ENCODE measurements at regions not wholly inside any gene's neighbourhood (a gene's known extent, or its start where the extent isn't known, plus 50 kb on each side); places are given as distances from the start of the nearest gene placed in this dataset.

- Histone ChIP-seq H3K9me3 (ENCODE audit: low read depth) (no peaks in the 10 kb centered on the region), H3K27ac (no peak overlapping the region), H3K4me1 (ENCODE audit: low read depth) (no peaks in the 10 kb centered on the region), H3K27me3 (no peaks in the 10 kb centered on the region), H3K4me3 (no peak overlapping the region), H3K36me3 (no peaks in the 10 kb centered on the region)
- no peak for TF ChIP-seq CTCF (IDR thresholded peaks at IDR 0.05; ENCODE audit: low read depth, low read length)
- DNase-seq (ENCODE audit: low read depth in 1 of 2, low spot score in 1 of 2), result no peak
Measured at GRCh38 chr4:114116861-114117260, 137.4 kb upstream of the ARSJ start.

DNA sequence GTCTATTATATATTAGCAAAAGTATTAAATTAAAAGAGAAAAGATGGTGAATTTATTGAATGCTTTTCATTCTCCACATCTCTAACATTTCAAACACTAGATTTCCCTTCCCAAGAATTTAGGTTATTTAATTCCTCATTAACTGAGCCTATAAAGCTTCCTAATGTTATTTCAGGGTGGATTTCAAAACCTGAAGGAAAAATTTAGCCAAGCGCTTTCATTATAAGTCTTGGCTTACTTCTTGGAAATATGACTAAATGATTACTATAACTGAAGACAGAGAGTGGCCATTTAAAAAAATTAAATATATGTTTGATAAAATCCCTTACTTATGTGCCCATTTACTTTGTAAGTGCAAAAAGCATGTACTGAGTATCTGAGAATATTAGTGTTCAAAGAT is 141.8 kb upstream of the ARSJ start:
- Histone ChIP-seq H3K36me3 (no peaks in the 10 kb centered on the region), H3K27me3 (no peaks in the 10 kb centered on the region), H3K27ac (no peak overlapping the region), H3K4me3 (no peak overlapping the region), H3K4me1 (ENCODE audit: low read depth) (no peaks in the 10 kb centered on the region), H3K9me3 (ENCODE audit: low read depth) (no peaks in the 10 kb centered on the region)
- DNase-seq (ENCODE audit: low read depth in 1 of 2, low spot score in 1 of 2), result no peak
- no peak for TF ChIP-seq CTCF (IDR thresholded peaks at IDR 0.05; ENCODE audit: low read depth, low read length)

GRCh38 chr4:114132199-114132598 is 152.8 kb upstream of the ARSJ start:
- H3K36me3 ChIP-seq, result no peaks in the 10 kb centered on the region
- no peak for TF ChIP-seq CTCF (IDR thresholded peaks at IDR 0.05; ENCODE audit: low read depth, low read length)

DNA sequence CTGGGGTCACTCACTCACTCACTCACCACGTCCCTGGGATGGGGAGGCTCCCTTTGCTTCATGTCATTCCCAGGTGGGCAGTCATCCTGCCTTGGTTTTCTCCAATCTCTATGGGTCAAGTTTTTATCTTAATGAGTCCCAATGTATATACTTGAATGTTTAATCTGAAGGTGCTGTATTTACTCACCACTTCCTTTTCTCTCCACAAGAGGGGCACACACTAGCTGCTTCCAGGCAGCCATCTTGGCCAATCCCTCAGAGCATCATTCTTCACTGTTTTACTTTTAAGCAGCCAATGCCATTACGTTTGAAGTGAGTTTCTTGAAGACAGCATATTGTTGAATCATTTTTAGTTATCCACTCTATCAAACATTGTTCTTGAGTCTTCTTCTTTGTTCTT is 153.4 kb upstream of the ARSJ start:
- H3K27me3 ChIP-seq, result no peaks in the 10 kb centered on the region
- no peaks in the 10 kb centered on the region for H3K9me3 ChIP-seq (ENCODE audit: low read depth)
- peak; percentile 31 for TF ChIP-seq CTCF (IDR thresholded peaks at IDR 0.05; ENCODE audit: low read depth, low read length)
- no peaks in the 10 kb centered on the region for H3K36me3 ChIP-seq
- H3K4me3 ChIP-seq, result no peak overlapping the region
- H3K4me1 ChIP-seq (ENCODE audit: low read depth), result no peaks in the 10 kb centered on the region
- peak in 1 of 2 donors; percentile 10 for DNase-seq (ENCODE audit: low read depth in 1 of 2, low spot score in 1 of 2)
- H3K27ac ChIP-seq, result no peak overlapping the region

More at GRCh38 chr4:114132199-114132598, 152.8 kb upstream of the ARSJ start:
- Histone ChIP-seq H3K27ac (no peak overlapping the region), H3K4me1 (ENCODE audit: low read depth) (no peaks in the 10 kb centered on the region), H3K9me3 (ENCODE audit: low read depth) (no peaks in the 10 kb centered on the region), H3K4me3 (no peak overlapping the region), H3K27me3 (no peaks in the 10 kb centered on the region)
- DNase-seq (ENCODE audit: low read depth in 1 of 2, low spot score in 1 of 2), result no peak

DNA sequence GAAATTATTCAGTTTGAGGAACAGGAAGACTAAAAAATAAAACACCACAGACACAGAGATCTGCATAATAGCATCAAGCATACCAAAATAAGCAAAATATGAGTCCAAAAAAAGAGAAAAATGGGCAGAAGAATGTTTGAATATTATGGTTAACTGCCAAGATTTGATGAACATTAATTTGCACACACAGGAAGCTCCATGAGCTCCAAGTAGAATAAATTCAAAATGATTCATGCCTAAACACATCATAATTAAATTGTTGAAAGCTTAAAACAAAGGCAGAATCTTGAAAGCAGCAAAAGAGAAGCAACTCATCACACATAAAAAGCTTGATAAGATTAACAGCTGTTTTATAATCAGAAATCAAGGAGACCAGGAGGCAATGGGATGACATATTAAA is 156.6 kb upstream of the ARSJ start:
- no peak for TF ChIP-seq CTCF (IDR thresholded peaks at IDR 0.05; ENCODE audit: low read depth, low read length)
- DNase-seq (ENCODE audit: low read depth in 1 of 2, low spot score in 1 of 2), result peak in 1 of 2 donors; percentile 3
- H3K9me3 ChIP-seq (ENCODE audit: low read depth), result no peaks in the 10 kb centered on the region
- H3K4me1 ChIP-seq (ENCODE audit: low read depth), result no peaks in the 10 kb centered on the region
- H3K36me3 ChIP-seq, result no peaks in the 10 kb centered on the region
- no peaks in the 10 kb centered on the region for H3K27me3 ChIP-seq
- no peak overlapping the region for H3K4me3 ChIP-seq
- no peak overlapping the region for H3K27ac ChIP-seq

GRCh38 chr4:114137984-114138383 is 158.5 kb upstream of the ARSJ start:
- H3K27me3 ChIP-seq, result no peaks in the 10 kb centered on the region
- no peaks in the 10 kb centered on the region for H3K4me1 ChIP-seq (ENCODE audit: low read depth)
- no peak for DNase-seq (ENCODE audit: low read depth in 1 of 2, low spot score in 1 of 2)
- no peaks in the 10 kb centered on the region for H3K9me3 ChIP-seq (ENCODE audit: low read depth)
- TF ChIP-seq CTCF (IDR thresholded peaks at IDR 0.05; ENCODE audit: low read depth, low read length), result no peak
- no peaks in the 10 kb centered on the region for H3K36me3 ChIP-seq
- H3K27ac ChIP-seq, result no peak overlapping the region
- H3K4me3 ChIP-seq, result no peak overlapping the region

Data from cardiac muscle cell (in vitro differentiated cells and primary cell).